ENCODE measurements at regions not wholly inside any gene's neighbourhood (a gene's known extent, or its start where the extent isn't known, plus 50 kb on each side); places are given as distances from the start of the nearest gene placed in this dataset.

DNA sequence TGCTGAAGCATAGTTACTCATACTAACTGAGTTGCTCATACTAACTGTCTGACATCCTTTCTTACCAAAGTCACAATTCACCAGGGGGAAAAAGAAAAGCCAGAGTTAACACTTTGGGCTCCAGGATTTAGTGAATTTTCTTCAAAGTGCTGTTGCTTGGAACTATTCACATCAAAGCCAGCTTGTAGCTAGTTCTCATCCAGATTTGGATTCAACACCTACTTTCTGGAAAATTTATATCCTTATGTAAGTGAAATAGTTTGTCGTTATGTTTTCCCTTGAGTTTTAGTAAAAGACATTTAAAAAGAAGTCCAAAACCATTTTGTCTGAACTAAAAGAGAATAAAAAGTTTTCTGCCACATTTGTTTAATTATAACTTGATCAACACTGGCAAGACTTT is 264.6 kb downstream of the BRINP2 start:
- no peak for TF ChIP-seq TAF1 (IDR thresholded peaks at IDR 0.05; ENCODE audit: borderline replicate concordance, low read depth, low read length)
- TF ChIP-seq POLR2A (IDR thresholded peaks at IDR 0.05; ENCODE audit: low read depth, low read length): no peak

All from GM12892 (cell line).